Endodermal cell (in vitro differentiated cells): ENCODE measurements at regions not wholly inside any gene's neighbourhood (a gene's known extent, or its start where the extent isn't known, plus 50 kb on each side); places are given as distances from the start of the nearest gene placed in this dataset.

ENCODE experiments used
- DNase-seq: peaks from one replicate; pipeline ENCODE4 v3.0.0-alpha.2; 2017
- H3K27ac ChIP-seq: 2 replicates; pipeline ENCODE4 v1.5.1; 2013; ENCODE audit warnings: mild to moderate bottlenecking, low read depth, low read length, moderate library complexity
- H3K27me3 ChIP-seq: 2 replicates; pipeline ENCODE4 v1.6.1; 2013; ENCODE audit warnings: mild to moderate bottlenecking, low read length, moderate library complexity; ENCODE audit not compliant: insufficient read depth, control insufficient read depth, poor library complexity, severe bottlenecking
- H3K36me3 ChIP-seq: 2 replicates; pipeline ENCODE4 v1.7.0; 2013; ENCODE audit warnings: mild to moderate bottlenecking, low read length, moderate library complexity; ENCODE audit not compliant: control insufficient read depth, insufficient read depth
- H3K4me1 ChIP-seq: one replicate; pipeline ENCODE4 v1.7.0; 2013; ENCODE audit warnings: low read length; ENCODE audit not compliant: control insufficient read depth, insufficient read depth
- H3K4me3 ChIP-seq: 2 replicates; pipeline ENCODE4 v1.5.1; 2013; ENCODE audit warnings: mild to moderate bottlenecking, low read length, moderate library complexity
- H3K9ac ChIP-seq: 2 replicates; pipeline ENCODE4 v1.6.1; 2013; ENCODE audit warnings: mild to moderate bottlenecking, low read length, moderate library complexity; ENCODE audit not compliant: poor library complexity, severe bottlenecking; ENCODE audit errors: extremely low read depth
- H3K9me3 ChIP-seq: 2 replicates; pipeline ENCODE4 v1.6.1; 2013; ENCODE audit warnings: mild to moderate bottlenecking, low read length, moderate library complexity; ENCODE audit not compliant: control insufficient read depth
- H3K27ac Mint-ChIP-seq: 2 replicates; pipeline ENCODE4 v1.8.0; 2020; ENCODE audit warnings: mixed read lengths
- H3K27me3 Mint-ChIP-seq: 2 replicates; pipeline ENCODE4 v1.8.0; 2021; ENCODE audit warnings: mild to moderate bottlenecking, mixed read lengths; ENCODE audit not compliant: insufficient read depth
- H3K36me3 Mint-ChIP-seq: 2 replicates; pipeline ENCODE4 v1.8.0; 2020; ENCODE audit warnings: low read depth, mixed read lengths
- H3K4me1 Mint-ChIP-seq: 2 replicates; pipeline ENCODE4 v1.8.0; 2020; ENCODE audit warnings: mixed read lengths
- H3K4me3 Mint-ChIP-seq: 2 replicates; pipeline ENCODE4 v1.8.0; 2020; ENCODE audit warnings: mild to moderate bottlenecking, moderate library complexity, mixed read lengths
- H3K9me3 Mint-ChIP-seq: 2 replicates; pipeline ENCODE4 v1.8.0; 2020; ENCODE audit warnings: mild to moderate bottlenecking, mixed read lengths
- WGBS, 2 experiments: methylation state at CpG; one replicate each; pipeline versions ENCODE4 v1.1.5 to v1.1.7; 2013; ENCODE audit warnings: missing lambda C conversion rate in 2 of 2, mixed read lengths in 1 of 2; ENCODE audit not compliant: insufficient coverage in 1 of 2, insufficient read length in 1 of 2; 5-methylcytosine and 5-hydroxymethylcytosine counted together
- TF ChIP-seq, protein P1 (sequence below): fragments of 200-600 bp; sonication (generic); conservative IDR thresholded peaks from 2 replicates; pipeline ENCODE4 v1.5.0; 2021; ENCODE audit warnings: antibody characterized with exemption, mild to moderate bottlenecking

GRCh38 chr13:34776390-34776981 lies 165.6 kb upstream of the NBEA start:
- Mint-ChIP-seq H3K36me3 (no peaks in the 10 kb centered on the region), H3K27me3 (no peaks in the 10 kb centered on the region), H3K4me3 (no peak overlapping the region), H3K27ac (no peak overlapping the region), H3K4me1 (peaks cover 38% of the 10 kb centered on the region), H3K9me3 (no peaks in the 10 kb centered on the region)
- no peak for DNase-seq
- Histone ChIP-seq H3K9ac (no peak overlapping the region), H3K27me3 (peaks cover 11% of the 10 kb centered on the region), H3K36me3 (no peaks in the 10 kb centered on the region), H3K9me3 (no peaks in the 10 kb centered on the region), H3K4me3 (no peak overlapping the region), H3K4me1 (no peaks in the 10 kb centered on the region), H3K27ac (no peak overlapping the region)
- WGBS, 2 experiments = 90 to 100% methylated on average over 1 of the region's 2 CpGs
- TF ChIP-seq, protein P1, sequence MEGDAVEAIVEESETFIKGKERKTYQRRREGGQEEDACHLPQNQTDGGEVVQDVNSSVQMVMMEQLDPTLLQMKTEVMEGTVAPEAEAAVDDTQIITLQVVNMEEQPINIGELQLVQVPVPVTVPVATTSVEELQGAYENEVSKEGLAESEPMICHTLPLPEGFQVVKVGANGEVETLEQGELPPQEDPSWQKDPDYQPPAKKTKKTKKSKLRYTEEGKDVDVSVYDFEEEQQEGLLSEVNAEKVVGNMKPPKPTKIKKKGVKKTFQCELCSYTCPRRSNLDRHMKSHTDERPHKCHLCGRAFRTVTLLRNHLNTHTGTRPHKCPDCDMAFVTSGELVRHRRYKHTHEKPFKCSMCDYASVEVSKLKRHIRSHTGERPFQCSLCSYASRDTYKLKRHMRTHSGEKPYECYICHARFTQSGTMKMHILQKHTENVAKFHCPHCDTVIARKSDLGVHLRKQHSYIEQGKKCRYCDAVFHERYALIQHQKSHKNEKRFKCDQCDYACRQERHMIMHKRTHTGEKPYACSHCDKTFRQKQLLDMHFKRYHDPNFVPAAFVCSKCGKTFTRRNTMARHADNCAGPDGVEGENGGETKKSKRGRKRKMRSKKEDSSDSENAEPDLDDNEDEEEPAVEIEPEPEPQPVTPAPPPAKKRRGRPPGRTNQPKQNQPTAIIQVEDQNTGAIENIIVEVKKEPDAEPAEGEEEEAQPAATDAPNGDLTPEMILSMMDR = no peak

- Histone ChIP-seq H3K4me1 (no peaks in the 10 kb centered on the region), H3K4me3 (no peak overlapping the region), H3K9me3 (peaks cover 5% of the 10 kb centered on the region), H3K36me3 (no peaks in the 10 kb centered on the region), H3K27me3 (peaks cover 7% of the 10 kb centered on the region), H3K27ac (no peak overlapping the region), H3K9ac (no peak overlapping the region)
- H3K9me3 Mint-ChIP-seq = peaks cover 4% of the 10 kb centered on the region
- peak overlapping the region; percentile 79 for H3K27ac Mint-ChIP-seq
- WGBS, 2 experiments = 80 to 83% methylated on average over 1 to 8 of the region's 8 CpGs
- H3K36me3 Mint-ChIP-seq = no peaks in the 10 kb centered on the region
- H3K4me1 Mint-ChIP-seq = peaks cover 34% of the 10 kb centered on the region
- DNase-seq = peak; percentile 51
- no peaks in the 10 kb centered on the region for H3K27me3 Mint-ChIP-seq
- H3K4me3 Mint-ChIP-seq = no peak overlapping the region
- TF ChIP-seq, protein P1 = no peak
Observed at GRCh38 chr13:34777089-34777913, 164.8 kb upstream of the NBEA start.

DNA sequence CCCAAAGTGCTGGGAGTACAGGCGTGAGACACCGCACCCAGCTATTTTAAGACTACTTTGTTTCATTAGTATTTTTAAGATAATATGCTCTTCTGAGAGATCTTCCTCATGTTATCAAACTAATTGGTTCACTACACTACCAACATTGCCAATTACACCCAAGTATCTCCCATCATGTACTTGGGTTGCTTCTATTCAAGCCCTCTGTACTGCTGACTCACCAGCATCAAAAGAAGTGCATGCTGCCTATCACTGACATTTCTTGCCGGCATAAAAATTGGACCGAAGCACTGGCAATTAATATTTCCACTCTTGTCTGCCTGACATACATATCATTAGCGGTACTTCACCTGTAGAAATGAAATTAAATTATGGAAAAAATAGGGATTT lies 164.2 kb upstream of the NBEA start:
- Histone ChIP-seq H3K4me3 (no peak overlapping the region), H3K9me3 (peaks cover 8% of the 10 kb centered on the region), H3K27ac (no peak overlapping the region), H3K9ac (no peak overlapping the region), H3K27me3 (peaks cover 7% of the 10 kb centered on the region), H3K4me1 (no peaks in the 10 kb centered on the region), H3K36me3 (no peaks in the 10 kb centered on the region)
- Mint-ChIP-seq H3K4me3 (no peak overlapping the region), H3K4me1 (peaks cover 32% of the 10 kb centered on the region), H3K27ac (no peak overlapping the region), H3K9me3 (peaks cover 6% of the 10 kb centered on the region), H3K27me3 (no peaks in the 10 kb centered on the region), H3K36me3 (no peaks in the 10 kb centered on the region)
- WGBS, 2 experiments = 83 to 98% methylated on average over 1 to 5 of the region's 5 CpGs
- DNase-seq = no peak
- TF ChIP-seq, protein P1 = no peak
